ENCODE measurements at regions not wholly inside any gene's neighbourhood (a gene's known extent, or its start where the extent isn't known, plus 50 kb on each side); places are given as distances from the start of the nearest gene placed in this dataset.

DNA sequence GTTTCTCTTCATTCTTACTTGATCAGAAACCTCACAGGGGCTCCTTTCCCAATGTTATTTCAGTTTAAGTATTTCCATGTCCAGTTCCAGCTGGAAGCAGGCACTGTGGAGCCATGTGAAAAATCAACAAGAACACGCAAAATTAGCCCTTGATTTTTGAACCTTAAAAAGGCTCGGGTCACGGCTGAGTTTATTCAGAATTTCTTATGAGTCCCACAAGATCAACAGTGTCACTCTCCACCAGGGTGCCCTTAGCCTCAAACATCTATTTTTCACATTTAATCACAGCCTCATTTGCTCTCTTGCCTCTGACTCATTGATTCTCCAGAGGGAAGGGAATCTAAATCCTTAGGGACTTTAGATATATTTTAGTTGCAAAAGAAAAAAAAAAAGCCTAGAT is 157.7 kb upstream of the AVPR1A start:
- TF ChIP-seq, protein P1, sequence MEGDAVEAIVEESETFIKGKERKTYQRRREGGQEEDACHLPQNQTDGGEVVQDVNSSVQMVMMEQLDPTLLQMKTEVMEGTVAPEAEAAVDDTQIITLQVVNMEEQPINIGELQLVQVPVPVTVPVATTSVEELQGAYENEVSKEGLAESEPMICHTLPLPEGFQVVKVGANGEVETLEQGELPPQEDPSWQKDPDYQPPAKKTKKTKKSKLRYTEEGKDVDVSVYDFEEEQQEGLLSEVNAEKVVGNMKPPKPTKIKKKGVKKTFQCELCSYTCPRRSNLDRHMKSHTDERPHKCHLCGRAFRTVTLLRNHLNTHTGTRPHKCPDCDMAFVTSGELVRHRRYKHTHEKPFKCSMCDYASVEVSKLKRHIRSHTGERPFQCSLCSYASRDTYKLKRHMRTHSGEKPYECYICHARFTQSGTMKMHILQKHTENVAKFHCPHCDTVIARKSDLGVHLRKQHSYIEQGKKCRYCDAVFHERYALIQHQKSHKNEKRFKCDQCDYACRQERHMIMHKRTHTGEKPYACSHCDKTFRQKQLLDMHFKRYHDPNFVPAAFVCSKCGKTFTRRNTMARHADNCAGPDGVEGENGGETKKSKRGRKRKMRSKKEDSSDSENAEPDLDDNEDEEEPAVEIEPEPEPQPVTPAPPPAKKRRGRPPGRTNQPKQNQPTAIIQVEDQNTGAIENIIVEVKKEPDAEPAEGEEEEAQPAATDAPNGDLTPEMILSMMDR (IDR thresholded peaks at IDR 0.05): no peak
- TF ChIP-seq POLR2A (IDR thresholded peaks at IDR 0.05): no peak
